ENCODE measurements at regions not wholly inside any gene's neighbourhood (a gene's known extent, or its start where the extent isn't known, plus 50 kb on each side); places are given as distances from the start of the nearest gene placed in this dataset.
"Not testable (repeated sequence)": the region's sequence is repeated elsewhere in the genome, so short reads cannot be mapped to it uniquely, and the experiment has no call there.

DNA sequence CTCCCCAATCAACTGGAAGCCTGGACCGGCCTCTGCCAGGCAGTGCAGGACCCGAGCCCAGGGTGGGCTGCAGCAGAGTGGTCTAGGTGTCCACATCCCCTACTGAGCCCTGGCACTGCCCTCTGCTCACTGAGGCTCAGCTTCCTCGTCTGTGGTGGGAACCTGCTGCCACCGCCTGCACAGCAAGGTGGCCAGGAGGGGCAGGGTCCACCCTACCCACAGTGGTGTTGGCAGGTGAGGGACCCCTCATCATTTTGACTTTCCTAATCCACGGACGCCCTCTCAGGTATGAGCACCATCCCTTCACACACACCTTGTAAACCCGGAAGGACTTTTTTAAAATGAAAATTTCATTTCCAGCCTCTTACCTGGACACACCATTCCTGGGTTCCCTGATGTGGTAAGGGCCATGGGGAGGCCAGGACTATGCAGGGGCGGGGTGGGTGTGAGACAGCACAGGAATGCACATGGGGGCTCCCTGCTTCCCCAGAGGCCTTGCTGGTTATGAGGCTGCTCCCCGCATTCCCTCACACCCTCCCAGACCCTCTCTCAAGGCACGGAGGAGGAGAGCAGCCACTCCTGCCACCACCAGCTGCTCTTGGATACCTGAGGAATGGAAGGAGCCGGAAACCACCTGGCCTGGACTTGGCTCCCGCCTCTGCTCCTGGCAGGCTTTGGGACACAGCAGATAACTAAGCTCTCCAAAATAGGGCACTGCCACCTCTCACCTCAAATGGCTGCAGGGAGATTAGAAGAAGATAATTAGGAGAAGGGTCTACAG, 185.9 kb upstream of the TPM1 start:
- intact Hi-C loops (cut with DNase I), result no loop called here
- Histone ChIP-seq H3K9me3 (ENCODE audit: control insufficient read depth, low read length) (no peaks in the 10 kb centered on the region), H3K27ac (ENCODE audit: low read length) (no peak overlapping the region), H3K4me1 (ENCODE audit: control insufficient read depth, insufficient read depth, low read length) (no peaks in the 10 kb centered on the region), H3K4me3 (ENCODE audit: low read length) (no peak overlapping the region), H3K27me3 (ENCODE audit: control insufficient read depth, insufficient read depth) (no peaks in the 10 kb centered on the region)
- DNase-seq (no peak), ATAC-seq (peak in 1 of 2 donors; percentile 31)
- WGBS, result 90% methylated on average over 12 of the region's 12 CpGs

DNA sequence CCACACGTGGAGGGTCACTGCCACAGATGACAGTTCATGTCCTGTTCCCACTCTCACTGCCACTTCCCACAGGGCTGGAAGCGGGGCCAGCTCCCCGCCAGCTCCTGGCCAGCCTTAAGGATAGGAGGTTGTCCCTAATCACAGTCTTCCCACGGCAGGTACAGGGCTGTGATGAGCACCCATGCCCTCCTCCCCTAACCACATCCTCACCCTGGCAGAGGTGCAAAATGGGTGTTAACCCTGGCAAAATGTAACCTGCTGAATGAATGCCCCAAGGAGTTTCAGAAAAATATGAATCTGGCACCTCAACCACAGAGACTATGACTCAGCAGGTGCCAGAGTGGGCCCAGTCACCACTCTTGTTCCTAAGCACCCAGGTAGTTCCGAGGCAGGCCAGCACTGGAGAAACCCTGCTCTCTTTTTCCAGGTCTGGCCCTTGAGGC, 185.1 kb upstream of the TPM1 start:
- ATAC-seq (no peak), DNase-seq (no peak)
- Histone ChIP-seq H3K4me1 (ENCODE audit: control insufficient read depth, insufficient read depth, low read length) (no peaks in the 10 kb centered on the region), H3K27me3 (ENCODE audit: control insufficient read depth, insufficient read depth) (no peaks in the 10 kb centered on the region), H3K4me3 (ENCODE audit: low read length) (no peak overlapping the region), H3K9me3 (ENCODE audit: control insufficient read depth, low read length) (no peaks in the 10 kb centered on the region), H3K27ac (ENCODE audit: low read length) (no peak overlapping the region)
- 85% methylated on average over 5 of the region's 5 CpGs for WGBS
- intact Hi-C loops (cut with DNase I), result no loop called here

DNA sequence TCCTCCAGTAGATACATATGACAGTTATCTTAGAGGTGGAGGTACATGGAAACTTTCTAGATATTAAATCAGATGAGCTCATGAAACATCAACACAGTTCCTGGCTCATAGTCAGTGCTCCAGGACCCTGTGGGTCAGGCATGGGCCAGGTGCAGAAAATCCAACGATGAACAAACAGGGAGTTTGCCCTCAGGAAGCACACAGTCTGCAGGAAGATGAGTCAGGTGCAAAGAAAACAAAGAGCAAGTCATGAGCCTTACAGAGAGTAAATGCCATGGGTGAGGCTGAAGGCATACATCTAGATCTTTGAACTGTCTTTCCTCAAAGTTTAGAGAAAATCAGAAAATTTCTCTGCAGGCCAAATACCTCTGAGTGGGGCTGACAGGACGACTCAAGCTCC, 184.2 kb upstream of the TPM1 start:
- intact Hi-C loops (cut with DNase I), result no loop called here
- H3K4me1 ChIP-seq (ENCODE audit: control insufficient read depth, insufficient read depth, low read length), result no peaks in the 10 kb centered on the region
- 72% methylated on average over 2 of the region's 2 CpGs for WGBS

DNA sequence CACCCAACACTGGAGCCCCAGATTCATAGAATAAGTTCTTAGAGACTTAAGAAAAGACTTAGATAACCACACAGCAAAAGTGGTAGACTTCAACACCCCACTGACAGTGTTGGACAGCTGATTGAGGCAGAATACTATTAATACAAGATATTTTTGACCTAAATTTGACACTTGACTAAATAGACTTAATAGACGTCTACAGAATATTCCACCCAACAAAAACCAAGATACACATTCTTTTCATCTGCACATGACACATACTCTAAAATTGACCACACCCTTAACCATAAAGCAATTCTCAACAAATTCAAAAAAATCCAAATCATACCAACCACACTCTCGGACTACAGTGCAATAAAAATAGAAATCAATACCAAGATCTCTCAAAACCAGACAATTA, 179.8 kb upstream of the TPM1 start:
- no peaks in the 10 kb centered on the region for H3K9me3 ChIP-seq (ENCODE audit: control insufficient read depth, low read length)
- no peaks in the 10 kb centered on the region for H3K27me3 ChIP-seq (ENCODE audit: control insufficient read depth, insufficient read depth)
- ATAC-seq (no peak), DNase-seq (no peak)
- no peak overlapping the region for H3K4me3 ChIP-seq (ENCODE audit: low read length)
- H3K4me1 ChIP-seq (ENCODE audit: control insufficient read depth, insufficient read depth, low read length), result no peaks in the 10 kb centered on the region
- no peak overlapping the region for H3K27ac ChIP-seq (ENCODE audit: low read length)
- intact Hi-C loops (cut with DNase I), result no loop called here
- WGBS, result 93% methylated on average over 2 of the region's 2 CpGs

More for the DNA sequence above, 184.2 kb upstream of the TPM1 start:
- no peaks in the 10 kb centered on the region for H3K27me3 ChIP-seq (ENCODE audit: control insufficient read depth, insufficient read depth)
- no peak for DNase-seq
- H3K4me3 ChIP-seq (ENCODE audit: low read length), result no peak overlapping the region
- H3K9me3 ChIP-seq (ENCODE audit: control insufficient read depth, low read length), result no peaks in the 10 kb centered on the region
- H3K27ac ChIP-seq (ENCODE audit: low read length), result no peak overlapping the region
- ATAC-seq, result no peak

DNA sequence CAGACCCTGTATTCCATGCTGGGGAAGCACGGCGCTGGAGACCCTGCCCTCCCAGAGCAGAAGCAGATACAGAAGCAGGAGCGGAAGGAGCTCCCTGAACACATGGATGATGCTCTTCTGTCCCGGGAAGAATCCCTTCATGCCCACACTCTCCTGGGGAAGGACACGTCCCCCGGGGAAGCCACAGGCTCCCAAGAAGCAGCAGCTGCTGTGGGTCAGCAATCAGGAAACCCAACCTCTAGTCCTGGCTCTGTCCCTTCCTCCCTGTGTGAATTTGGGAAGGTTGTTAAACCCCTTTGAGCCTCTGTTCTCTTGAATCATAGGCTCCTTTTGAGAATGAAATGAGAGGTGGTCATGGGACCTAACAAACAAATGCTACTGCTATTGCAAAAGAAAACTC, 176.2 kb upstream of the TPM1 start:
- Histone ChIP-seq H3K4me1 (ENCODE audit: control insufficient read depth, insufficient read depth, low read length) (no peaks in the 10 kb centered on the region), H3K27ac (ENCODE audit: low read length) (no peak overlapping the region), H3K4me3 (ENCODE audit: low read length) (no peak overlapping the region), H3K9me3 (ENCODE audit: control insufficient read depth, low read length) (no peaks in the 10 kb centered on the region), H3K27me3 (ENCODE audit: control insufficient read depth, insufficient read depth) (no peaks in the 10 kb centered on the region)
- 85% methylated on average over 6 of the region's 6 CpGs for WGBS
- intact Hi-C loops (cut with DNase I), result no loop called here
- no peak for DNase-seq
- ATAC-seq, result no peak

DNA sequence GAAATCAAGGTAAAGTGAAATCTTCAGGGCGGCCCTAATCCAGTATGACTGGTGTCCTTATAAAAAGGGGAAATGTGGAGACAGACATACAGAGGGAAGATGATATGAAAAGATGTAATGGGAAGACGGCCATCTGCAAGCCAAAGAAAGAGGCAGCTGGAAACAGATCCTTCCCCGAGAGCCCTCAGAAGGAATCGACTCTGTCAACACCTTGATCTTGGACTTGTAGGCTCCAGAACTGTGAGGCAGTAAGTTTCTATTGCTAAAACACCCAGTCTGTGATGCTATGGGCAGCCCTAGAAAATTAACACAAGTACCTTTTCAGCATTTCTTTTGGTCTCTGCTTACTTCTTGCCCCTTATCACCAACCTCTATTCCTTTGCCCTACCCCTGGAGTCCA, 174.7 kb upstream of the TPM1 start:
- DNase-seq (no peak), ATAC-seq (no peak)
- Histone ChIP-seq H3K27ac (ENCODE audit: low read length) (no peak overlapping the region), H3K9me3 (ENCODE audit: control insufficient read depth, low read length) (no peaks in the 10 kb centered on the region), H3K27me3 (ENCODE audit: control insufficient read depth, insufficient read depth) (no peaks in the 10 kb centered on the region), H3K4me1 (ENCODE audit: control insufficient read depth, insufficient read depth, low read length) (no peaks in the 10 kb centered on the region), H3K4me3 (ENCODE audit: low read length) (no peak overlapping the region)
- 75% methylated on average over 4 of the region's 4 CpGs for WGBS
- intact Hi-C loops (cut with DNase I), result no loop called here

DNA sequence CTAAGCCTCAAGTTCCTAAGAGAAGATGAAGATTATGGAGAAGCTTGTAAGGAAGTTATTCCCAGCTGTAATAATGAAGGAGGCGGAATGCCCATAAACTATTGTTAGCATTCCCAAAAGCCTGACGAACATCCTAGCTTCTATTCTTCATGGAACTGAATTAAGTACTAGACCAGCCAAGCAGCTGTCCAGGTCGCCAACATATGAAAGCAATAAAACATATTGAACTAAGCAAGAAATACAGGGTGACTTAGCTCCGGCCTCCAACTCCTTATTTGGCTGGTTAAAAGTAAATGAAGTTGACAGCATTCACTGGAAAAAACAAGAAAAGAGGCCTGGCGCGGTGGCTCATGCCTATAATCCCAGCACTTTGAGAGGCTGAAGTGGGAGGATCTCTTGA, 174.0 kb upstream of the TPM1 start:
- DNase-seq (no peak), ATAC-seq (no peak)
- H3K4me3 ChIP-seq (ENCODE audit: low read length), result no peak overlapping the region
- H3K9me3 ChIP-seq (ENCODE audit: control insufficient read depth, low read length), result no peaks in the 10 kb centered on the region
- 87% methylated on average over 6 of the region's 6 CpGs for WGBS
- no peak overlapping the region for H3K27ac ChIP-seq (ENCODE audit: low read length)
- intact Hi-C loops (cut with DNase I), result no loop called here
- H3K27me3 ChIP-seq (ENCODE audit: control insufficient read depth, insufficient read depth), result no peaks in the 10 kb centered on the region
- no peaks in the 10 kb centered on the region for H3K4me1 ChIP-seq (ENCODE audit: control insufficient read depth, insufficient read depth, low read length)

DNA sequence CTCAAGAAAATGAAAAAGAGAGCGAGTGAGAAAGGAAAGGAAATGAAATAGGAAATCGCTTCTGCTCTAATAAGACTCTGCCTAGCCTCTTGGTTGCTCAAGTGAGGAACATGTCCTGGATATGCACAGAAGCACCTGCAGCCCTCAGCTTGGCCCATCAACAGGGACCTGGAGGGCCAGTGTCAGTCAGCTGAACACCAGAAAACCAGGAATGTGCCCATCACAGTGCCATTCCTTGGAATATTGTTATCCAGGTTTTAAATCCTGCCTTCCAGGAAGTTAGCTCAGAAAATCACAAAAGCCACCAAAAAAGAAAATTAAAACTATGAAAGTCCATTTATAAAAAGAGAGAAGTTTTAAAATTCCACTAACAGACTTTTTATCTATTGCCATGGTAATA, 173.4 kb upstream of the TPM1 start:
- 95% methylated on average over 2 of the region's 2 CpGs for WGBS
- Histone ChIP-seq H3K9me3 (ENCODE audit: control insufficient read depth, low read length) (no peaks in the 10 kb centered on the region), H3K4me1 (ENCODE audit: control insufficient read depth, insufficient read depth, low read length) (no peaks in the 10 kb centered on the region), H3K27ac (ENCODE audit: low read length) (no peak overlapping the region), H3K27me3 (ENCODE audit: control insufficient read depth, insufficient read depth) (no peaks in the 10 kb centered on the region), H3K4me3 (ENCODE audit: low read length) (no peak overlapping the region)
- intact Hi-C loops (cut with DNase I), result no loop called here
- no peak for DNase-seq
- ATAC-seq, result no peak

DNA sequence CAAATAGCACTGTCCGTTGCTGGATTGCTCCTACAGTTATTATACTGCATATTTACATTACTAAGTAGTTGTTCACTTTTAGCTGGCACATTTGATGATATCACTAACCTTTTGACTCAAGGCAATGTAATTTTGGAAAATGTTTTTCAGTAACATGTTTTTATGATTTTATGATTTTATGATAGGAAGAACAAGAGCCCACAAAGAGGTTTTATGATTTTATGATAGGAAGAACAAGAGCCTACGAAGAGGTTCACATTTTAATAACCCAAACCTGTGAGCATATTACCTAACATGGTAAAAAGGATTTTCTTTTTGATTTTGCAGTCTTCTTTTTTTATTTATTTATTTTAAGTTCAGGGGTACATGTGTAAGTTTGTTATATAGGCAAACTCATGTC, 172.3 kb upstream of the TPM1 start:
- 95% methylated on average over 2 of the region's 2 CpGs for WGBS

DNA sequence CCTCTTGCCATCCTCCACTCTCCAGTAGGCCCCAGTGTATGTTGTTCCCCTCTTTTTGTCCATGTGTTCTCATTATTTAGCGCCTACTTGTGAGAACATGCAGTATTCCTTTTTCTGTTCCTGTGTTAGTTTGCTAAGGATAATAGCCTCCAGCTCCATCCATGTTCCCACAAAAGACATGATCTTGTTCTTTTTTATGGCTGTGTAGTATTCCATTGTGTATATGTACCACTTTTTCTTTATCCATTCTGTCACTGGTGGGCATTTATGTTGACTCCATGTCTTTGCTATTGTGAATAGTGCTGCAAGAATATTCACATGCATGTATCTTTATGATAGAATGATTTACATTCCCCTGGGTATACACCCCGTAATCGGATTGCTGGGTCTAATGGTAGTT, 171.8 kb upstream of the TPM1 start:
- ATAC-seq; DNase-seq; intact Hi-C loops (cut with DNase I); H3K27ac ChIP-seq (ENCODE audit: low read length); H3K27me3 ChIP-seq (ENCODE audit: control insufficient read depth, insufficient read depth); H3K9me3 ChIP-seq (ENCODE audit: control insufficient read depth, low read length); H3K4me3 ChIP-seq (ENCODE audit: low read length); H3K4me1 ChIP-seq (ENCODE audit: control insufficient read depth, insufficient read depth, low read length): not testable (repeated sequence)
- WGBS, result 86% methylated on average over 3 of the region's 3 CpGs

More for the DNA sequence above, 172.3 kb upstream of the TPM1 start:
- ATAC-seq (no peak), DNase-seq (no peak)
- H3K27ac ChIP-seq (ENCODE audit: low read length), result no peak overlapping the region
- no peaks in the 10 kb centered on the region for H3K27me3 ChIP-seq (ENCODE audit: control insufficient read depth, insufficient read depth)
- no peaks in the 10 kb centered on the region for H3K4me1 ChIP-seq (ENCODE audit: control insufficient read depth, insufficient read depth, low read length)
- H3K9me3 ChIP-seq (ENCODE audit: control insufficient read depth, low read length), result no peaks in the 10 kb centered on the region
- intact Hi-C loops (cut with DNase I), result no loop called here
- no peak overlapping the region for H3K4me3 ChIP-seq (ENCODE audit: low read length)

DNA sequence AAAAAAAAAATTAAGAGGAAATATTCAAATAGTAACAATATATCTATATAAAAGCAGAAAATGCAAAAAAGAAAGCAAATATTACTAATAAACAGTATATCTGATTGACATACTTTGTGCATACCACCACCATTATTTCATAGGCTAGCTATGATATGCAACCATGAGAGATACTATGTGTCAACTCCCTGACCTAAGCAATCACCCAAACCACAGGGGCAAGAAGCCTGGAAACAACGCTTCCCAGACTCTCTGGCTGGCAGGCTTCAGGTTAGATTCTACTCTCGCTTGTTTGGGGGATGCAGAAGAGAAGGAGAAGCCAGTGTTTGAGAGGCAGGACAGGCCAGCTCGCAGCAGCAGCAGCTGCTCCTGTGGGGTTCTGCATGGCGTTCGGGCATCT, 169.3 kb upstream of the TPM1 start:
- 94% methylated on average over 5 of the region's 5 CpGs for WGBS
- intact Hi-C loops (cut with DNase I), result no loop called here
- ATAC-seq, result no peak
- no peak overlapping the region for H3K27ac ChIP-seq (ENCODE audit: low read length)
- no peak for DNase-seq
- peaks cover 7% of the 10 kb centered on the region for H3K4me1 ChIP-seq (ENCODE audit: control insufficient read depth, insufficient read depth, low read length)
- no peak overlapping the region for H3K4me3 ChIP-seq (ENCODE audit: low read length)
- no peaks in the 10 kb centered on the region for H3K27me3 ChIP-seq (ENCODE audit: control insufficient read depth, insufficient read depth)
- no peaks in the 10 kb centered on the region for H3K9me3 ChIP-seq (ENCODE audit: control insufficient read depth, low read length)

DNA sequence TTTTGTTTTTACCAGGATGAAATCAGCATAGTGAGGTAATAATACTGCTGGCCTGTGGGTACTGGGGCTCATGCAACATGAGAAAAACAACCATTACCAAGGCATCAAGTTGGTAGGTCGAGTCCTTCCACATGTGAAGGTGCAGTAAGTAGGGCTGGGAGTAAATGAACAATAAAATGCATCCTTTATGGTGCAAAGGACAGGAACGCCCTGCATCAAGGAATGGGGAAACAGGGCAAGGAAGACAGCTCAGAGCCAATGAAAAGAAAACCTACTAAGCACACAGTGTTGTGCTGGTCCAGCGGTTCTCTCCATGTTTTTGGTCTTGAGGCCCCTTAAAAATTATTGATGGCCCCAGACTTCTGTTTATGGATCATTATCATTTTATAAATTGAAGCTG, 168.5 kb upstream of the TPM1 start:
- no peak overlapping the region for H3K4me3 ChIP-seq (ENCODE audit: low read length)

More for the DNA sequence above, 168.5 kb upstream of the TPM1 start:
- 89% methylated on average over 3 of the region's 3 CpGs for WGBS
- DNase-seq (no peak), ATAC-seq (no peak)
- H3K9me3 ChIP-seq (ENCODE audit: control insufficient read depth, low read length), result no peaks in the 10 kb centered on the region
- H3K27me3 ChIP-seq (ENCODE audit: control insufficient read depth, insufficient read depth), result no peaks in the 10 kb centered on the region
- H3K27ac ChIP-seq (ENCODE audit: low read length), result no peak overlapping the region
- H3K4me1 ChIP-seq (ENCODE audit: control insufficient read depth, insufficient read depth, low read length), result peaks cover 7% of the 10 kb centered on the region
- intact Hi-C loops (cut with DNase I), result no loop called here
